Activated naive CD4-positive, alpha-beta T cell treated with anti-CD3 and anti-CD28 coated beads for 36 hours (primary cell): ENCODE measurements at regions not wholly inside any gene's neighbourhood (a gene's known extent, or its start where the extent isn't known, plus 50 kb on each side); places are given as distances from the start of the nearest gene placed in this dataset.

Experiments
- CTCF ChIA-PET: fragments of 350-600 bp; sonication (Branson Sonifier 250); formaldehyde crosslinking; loops from one replicate; lab custom pipeline; 2021; ENCODE audit warnings: antibody characterized with exemption; lab: Charles Lee
- DNase-seq: peaks from one replicate; pipeline ENCODE4 v3.0.0-alpha.2; 2020
- H3K27ac Mint-ChIP-seq: one replicate; pipeline ENCODE4 v1.8.0; 2021; ENCODE audit warnings: mild to moderate bottlenecking, mixed read lengths
- H3K27me3 Mint-ChIP-seq: one replicate; pipeline ENCODE4 v1.8.0; 2021; ENCODE audit warnings: low read depth, mixed read lengths
- H3K36me3 Mint-ChIP-seq: one replicate; pipeline ENCODE4 v1.8.0; 2021; ENCODE audit warnings: low read depth, mixed read lengths
- H3K4me1 Mint-ChIP-seq: one replicate; pipeline ENCODE4 v1.8.0; 2021; ENCODE audit warnings: low read depth, mixed read lengths
- H3K4me3 Mint-ChIP-seq: one replicate; pipeline ENCODE4 v1.8.0; 2021; ENCODE audit warnings: mild to moderate bottlenecking, moderate library complexity, mixed read lengths
- H3K9me3 Mint-ChIP-seq: one replicate; pipeline ENCODE4 v1.8.0; 2021; ENCODE audit warnings: mixed read lengths
- intact Hi-C: fragments of 100-400 bp; cut with micrococcal nuclease; formaldehyde crosslinking; loops from one replicate; pipeline ENCODE4 v1.15.1; 2023

DNA sequence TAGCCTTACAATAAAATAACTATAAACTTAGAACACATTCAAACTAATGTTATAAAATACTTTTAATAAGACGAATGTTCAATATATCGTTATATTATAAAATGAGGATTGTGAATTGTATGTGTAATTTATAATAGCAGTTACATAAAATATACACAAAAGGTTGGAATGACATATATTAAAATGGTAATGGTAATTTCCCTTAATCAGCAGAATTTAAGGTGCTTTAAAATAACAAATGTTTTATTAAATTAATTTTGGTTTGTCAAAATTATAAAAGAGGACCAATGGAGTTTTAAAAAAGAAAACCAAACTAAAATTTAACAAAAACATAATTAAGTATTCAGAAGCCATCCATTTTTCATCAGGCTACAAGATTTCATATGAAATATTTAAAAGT lies 164.3 kb upstream of the PRDM9 start:
- DNase-seq = no peak
- Mint-ChIP-seq H3K27ac (no peak overlapping the region), H3K27me3 (no peaks in the 10 kb centered on the region), H3K9me3 (peaks cover 14% of the 10 kb centered on the region), H3K4me3 (no peak overlapping the region), H3K4me1 (no peaks in the 10 kb centered on the region), H3K36me3 (no peaks in the 10 kb centered on the region)
- intact Hi-C loops = no loop called here
- CTCF ChIA-PET = no interaction called here

DNA sequence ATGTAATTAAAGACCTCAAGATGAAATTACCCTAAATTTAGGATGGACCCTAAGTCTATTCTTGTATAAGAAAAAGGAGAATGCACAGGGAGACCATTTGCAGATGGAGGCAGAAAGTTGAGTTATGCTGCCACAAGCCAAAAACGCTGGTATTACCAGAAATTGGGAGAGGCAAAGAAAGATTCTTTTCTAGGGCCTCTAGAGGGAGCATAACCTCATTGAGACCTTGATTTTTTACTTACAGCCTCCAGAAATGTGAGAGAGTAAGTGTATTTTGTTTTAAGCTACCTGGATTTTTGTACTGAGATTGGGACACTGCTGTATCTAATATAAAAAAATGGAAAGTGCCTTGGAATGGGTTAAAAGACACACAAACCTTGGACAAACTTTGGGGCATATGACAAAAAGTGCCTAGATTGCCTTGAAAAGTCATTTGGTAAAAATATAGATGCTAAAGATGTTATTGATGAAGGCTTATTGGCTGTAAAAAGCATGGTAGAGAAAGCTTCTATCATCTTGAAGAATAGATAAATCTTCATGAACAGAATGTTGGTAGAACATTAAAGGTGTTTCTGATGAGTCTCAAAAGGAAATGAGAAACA lies 174.7 kb upstream of the PRDM9 start:
- DNase-seq = no peak
- H3K4me3 Mint-ChIP-seq = no peak overlapping the region
- intact Hi-C loops = no loop called here
- H3K4me1 Mint-ChIP-seq = no peaks in the 10 kb centered on the region
- H3K27ac Mint-ChIP-seq = no peak overlapping the region
- H3K27me3 Mint-ChIP-seq = no peaks in the 10 kb centered on the region
- CTCF ChIA-PET = no interaction called here
- H3K36me3 Mint-ChIP-seq = no peaks in the 10 kb centered on the region
- H3K9me3 Mint-ChIP-seq = peaks cover 5% of the 10 kb centered on the region

DNA sequence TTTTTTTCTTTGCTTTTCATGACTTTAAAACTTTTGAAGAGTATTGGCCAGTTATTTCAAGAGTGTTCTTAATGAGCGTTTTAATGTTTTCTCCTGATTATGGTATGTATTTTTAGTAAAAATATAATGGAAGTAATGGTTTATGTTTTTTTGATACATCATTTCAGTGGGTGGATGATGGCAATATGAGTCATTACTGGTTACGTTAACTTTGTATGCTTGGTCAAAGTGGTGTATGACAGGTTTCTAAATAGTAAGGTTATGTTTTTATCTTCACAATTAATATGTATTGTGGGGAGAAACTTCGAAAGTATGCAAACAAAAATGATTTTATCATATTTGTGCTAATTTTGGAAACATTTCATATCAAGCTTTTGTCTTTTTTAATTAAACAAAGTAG lies 176.7 kb upstream of the PRDM9 start:
- Mint-ChIP-seq H3K9me3 (peaks cover 5% of the 10 kb centered on the region), H3K36me3 (no peaks in the 10 kb centered on the region), H3K27me3 (no peaks in the 10 kb centered on the region), H3K27ac (no peak overlapping the region), H3K4me1 (no peaks in the 10 kb centered on the region), H3K4me3 (no peak overlapping the region)
- intact Hi-C loops = no loop called here
- DNase-seq = no peak
- CTCF ChIA-PET = no interaction called here

DNA sequence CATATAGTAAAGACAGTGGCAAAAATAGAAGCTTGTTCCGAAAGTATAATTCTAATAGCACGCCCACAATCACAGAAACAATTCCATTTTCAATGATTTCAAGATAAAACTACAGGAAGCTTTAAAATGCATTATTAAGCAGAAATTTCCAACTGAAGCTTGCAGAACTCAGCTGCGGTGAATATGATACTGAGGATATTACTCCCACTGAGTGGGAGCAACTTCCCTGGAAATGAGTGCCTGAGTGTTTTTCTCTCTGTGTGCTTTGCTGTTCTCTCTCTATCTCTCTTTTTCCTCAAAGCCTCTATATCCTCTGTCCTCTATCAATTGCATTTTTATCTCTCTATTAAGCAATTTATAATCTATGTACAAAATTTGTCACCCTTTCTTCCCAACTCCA lies 187.5 kb upstream of the PRDM9 start:
- no peaks in the 10 kb centered on the region for H3K36me3 Mint-ChIP-seq
- CTCF ChIA-PET = no interaction called here
- H3K4me1 Mint-ChIP-seq = no peaks in the 10 kb centered on the region
- no peaks in the 10 kb centered on the region for H3K27me3 Mint-ChIP-seq
- intact Hi-C loops = no loop called here
- no peak overlapping the region for H3K27ac Mint-ChIP-seq
- no peak overlapping the region for H3K4me3 Mint-ChIP-seq
- H3K9me3 Mint-ChIP-seq = peaks cover 13% of the 10 kb centered on the region
- no peak for DNase-seq

DNA sequence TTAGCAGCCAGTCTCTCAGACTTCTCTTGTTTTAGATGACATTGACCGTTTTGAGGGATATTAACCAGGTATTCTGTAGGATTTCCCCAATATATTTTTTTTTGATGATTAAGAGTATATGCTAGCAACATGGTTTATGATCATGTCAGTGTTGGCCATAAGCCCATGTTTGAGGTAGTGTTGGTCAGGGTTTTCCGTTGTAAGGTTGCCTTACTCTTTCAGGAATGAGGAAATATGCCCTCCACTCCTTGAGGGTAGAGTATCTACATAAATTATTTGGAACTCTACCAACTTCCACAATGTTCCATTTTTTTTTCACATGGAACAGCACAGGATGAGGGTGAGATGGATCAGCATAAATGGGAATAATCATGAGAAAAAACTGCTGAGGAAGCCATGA lies 188.4 kb upstream of the PRDM9 start:
- Mint-ChIP-seq H3K4me1 (no peaks in the 10 kb centered on the region), H3K27ac (no peak overlapping the region), H3K27me3 (no peaks in the 10 kb centered on the region), H3K4me3 (no peak overlapping the region), H3K36me3 (no peaks in the 10 kb centered on the region), H3K9me3 (peaks cover 12% of the 10 kb centered on the region)
- no peak for DNase-seq
- intact Hi-C loops = no loop called here
- CTCF ChIA-PET = no interaction called here

DNA sequence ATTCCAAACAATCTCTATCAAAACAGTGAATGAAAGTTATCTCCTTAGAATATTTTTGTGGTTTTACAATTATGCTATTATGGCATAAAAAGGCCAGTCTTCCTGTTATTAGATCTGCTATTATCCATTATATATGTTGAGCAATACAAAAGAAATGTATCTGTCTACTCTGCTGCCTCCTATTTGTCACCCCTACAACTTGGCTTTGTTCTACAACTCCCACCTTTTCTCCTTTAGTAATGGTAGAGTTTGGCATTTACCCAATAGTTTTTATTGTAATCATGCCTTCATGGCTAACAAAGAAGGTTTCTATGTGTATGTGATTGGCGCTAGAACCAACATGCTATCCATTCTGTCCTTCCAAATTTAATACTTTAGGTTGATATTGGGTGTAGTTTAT lies 189.2 kb upstream of the PRDM9 start:
- Mint-ChIP-seq H3K27ac (no peak overlapping the region), H3K27me3 (no peaks in the 10 kb centered on the region), H3K4me1 (no peaks in the 10 kb centered on the region), H3K9me3 (peaks cover 10% of the 10 kb centered on the region), H3K36me3 (no peaks in the 10 kb centered on the region), H3K4me3 (no peak overlapping the region)
- CTCF ChIA-PET = no interaction called here
- DNase-seq = no peak
- intact Hi-C loops = no loop called here

DNA sequence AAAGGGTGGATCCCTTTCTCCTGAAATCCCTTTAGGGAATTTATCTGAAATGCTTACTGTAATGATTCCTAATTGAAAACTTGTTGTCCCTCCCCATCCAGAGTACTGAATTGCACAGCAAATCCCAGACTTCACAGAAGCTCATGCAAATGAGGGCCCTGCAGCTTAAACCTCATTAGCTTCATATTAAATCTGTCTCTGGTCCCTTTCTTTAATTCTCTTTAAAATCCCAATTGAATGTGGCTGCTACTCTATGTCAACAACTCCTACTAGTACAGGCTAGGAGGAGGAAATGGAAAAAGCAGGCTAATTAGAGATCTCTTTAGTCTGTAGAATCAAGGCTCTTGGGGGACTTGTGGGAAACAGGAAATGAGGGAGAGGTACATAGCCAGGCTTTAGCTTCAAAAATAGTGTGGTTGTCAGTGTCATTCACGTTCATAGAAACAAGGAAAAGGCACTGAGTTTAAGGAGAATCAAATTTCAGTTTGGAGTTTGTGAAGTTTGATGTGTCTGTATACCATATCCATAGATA lies 191.3 kb upstream of the PRDM9 start:
- no peak overlapping the region for H3K27ac Mint-ChIP-seq
- H3K36me3 Mint-ChIP-seq = no peaks in the 10 kb centered on the region
- no peaks in the 10 kb centered on the region for H3K4me1 Mint-ChIP-seq
- H3K27me3 Mint-ChIP-seq = no peaks in the 10 kb centered on the region
- CTCF ChIA-PET = no interaction called here
- H3K4me3 Mint-ChIP-seq = no peak overlapping the region
- H3K9me3 Mint-ChIP-seq = peaks cover 13% of the 10 kb centered on the region
- intact Hi-C loops = no loop called here
- no peak for DNase-seq

DNA sequence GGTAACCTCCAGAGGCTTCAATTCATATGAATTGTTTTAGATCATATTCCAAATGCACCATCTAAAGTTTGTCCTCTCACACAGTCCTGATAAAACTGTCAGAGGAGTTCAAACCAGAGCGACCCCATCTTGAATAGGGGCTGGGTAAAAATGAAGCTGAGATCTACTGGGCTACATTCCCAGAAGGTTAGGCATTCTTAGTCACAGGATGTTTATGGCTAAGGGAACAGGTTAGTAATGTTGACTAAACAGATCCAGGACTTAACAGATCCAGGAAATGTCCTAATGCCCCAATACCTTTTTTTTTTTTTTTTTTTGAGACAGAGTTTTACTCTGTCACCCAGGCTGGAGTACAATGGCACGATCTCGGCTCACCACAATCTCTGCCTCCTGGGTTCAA lies 192.6 kb upstream of the PRDM9 start:
- no peaks in the 10 kb centered on the region for H3K27me3 Mint-ChIP-seq
- intact Hi-C loops = no loop called here
- H3K9me3 Mint-ChIP-seq = peaks cover 15% of the 10 kb centered on the region
- CTCF ChIA-PET = no interaction called here
- no peak overlapping the region for H3K27ac Mint-ChIP-seq
- no peaks in the 10 kb centered on the region for H3K36me3 Mint-ChIP-seq
- DNase-seq = no peak
- no peaks in the 10 kb centered on the region for H3K4me1 Mint-ChIP-seq
- H3K4me3 Mint-ChIP-seq = no peak overlapping the region

DNA sequence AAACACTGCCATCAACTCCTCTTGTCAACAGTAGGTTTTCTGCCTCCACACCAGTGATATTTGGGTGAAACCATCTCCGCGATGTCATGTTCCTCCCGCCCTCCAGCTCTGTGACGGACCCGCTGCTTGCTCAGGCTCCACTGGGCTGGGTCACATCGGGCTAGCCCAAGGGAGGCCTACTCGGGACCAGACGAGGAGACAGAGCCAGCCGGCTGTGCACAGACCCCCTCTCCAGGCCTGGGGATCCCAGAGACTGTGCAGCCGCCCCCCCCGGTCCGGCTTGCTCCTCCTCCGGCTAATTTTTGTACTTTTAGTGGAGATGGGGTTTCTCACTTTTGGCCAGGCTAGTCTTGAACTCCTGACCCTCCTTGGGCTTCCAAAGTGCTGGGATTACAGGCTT lies 202.4 kb upstream of the PRDM9 start:
- CTCF ChIA-PET = no interaction called here
- no peaks in the 10 kb centered on the region for H3K27me3 Mint-ChIP-seq
- no peaks in the 10 kb centered on the region for H3K36me3 Mint-ChIP-seq
- H3K9me3 Mint-ChIP-seq = peaks cover 16% of the 10 kb centered on the region
- no peak overlapping the region for H3K27ac Mint-ChIP-seq
- H3K4me1 Mint-ChIP-seq = no peaks in the 10 kb centered on the region
- intact Hi-C loops = no loop called here
- H3K4me3 Mint-ChIP-seq = no peak overlapping the region
- no peak for DNase-seq

DNA sequence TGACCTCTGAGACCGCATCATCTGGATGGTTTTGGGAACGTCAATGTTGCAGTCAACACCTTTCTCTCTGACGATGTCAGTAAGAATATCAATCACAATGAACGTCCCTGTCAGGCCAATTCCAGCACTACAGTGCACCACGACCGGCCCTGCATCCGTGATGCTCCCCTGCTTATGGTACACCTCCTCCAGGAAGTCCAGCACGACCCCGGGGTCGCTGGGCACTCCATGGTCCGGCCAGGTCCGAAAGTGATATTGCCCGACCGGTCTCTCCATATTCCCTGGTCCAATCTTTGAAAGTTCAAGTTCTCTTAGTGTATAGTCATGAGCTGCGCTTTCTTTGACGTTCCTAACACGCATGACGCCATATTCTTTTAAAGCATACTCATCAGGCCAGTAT lies 203.6 kb upstream of the PRDM9 start:
- DNase-seq = no peak
- CTCF ChIA-PET = no interaction called here
- no peaks in the 10 kb centered on the region for H3K36me3 Mint-ChIP-seq
- H3K4me1 Mint-ChIP-seq = no peaks in the 10 kb centered on the region
- no peak overlapping the region for H3K4me3 Mint-ChIP-seq
- H3K27ac Mint-ChIP-seq = no peak overlapping the region
- H3K9me3 Mint-ChIP-seq = peaks cover 16% of the 10 kb centered on the region
- intact Hi-C loops = no loop called here
- no peaks in the 10 kb centered on the region for H3K27me3 Mint-ChIP-seq

DNA sequence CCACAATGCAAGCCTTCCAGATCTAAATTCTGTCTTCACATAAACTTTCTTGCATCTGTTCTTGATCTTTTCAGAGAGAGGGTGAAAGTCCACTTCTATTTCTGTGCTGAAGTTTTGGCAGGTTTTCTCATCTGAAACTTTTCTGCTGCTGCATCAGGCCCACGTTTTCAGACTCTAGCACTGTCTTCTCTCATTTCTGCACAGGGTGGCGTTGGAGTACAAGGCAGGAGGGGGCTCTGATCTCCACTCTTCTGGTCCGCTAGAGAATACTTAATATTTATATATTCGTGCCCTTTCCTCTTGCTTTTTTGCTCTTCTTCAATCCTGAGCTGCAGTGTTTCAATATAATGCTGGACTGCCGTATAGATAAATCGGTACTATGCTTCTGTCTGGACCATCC lies 204.0 kb upstream of the PRDM9 start:
- DNase-seq = no peak
- intact Hi-C loops = no loop called here
- Mint-ChIP-seq H3K27me3 (no peaks in the 10 kb centered on the region), H3K9me3 (peaks cover 16% of the 10 kb centered on the region), H3K4me1 (no peaks in the 10 kb centered on the region), H3K27ac (no peak overlapping the region), H3K36me3 (no peaks in the 10 kb centered on the region), H3K4me3 (no peak overlapping the region)
- CTCF ChIA-PET = no interaction called here

DNA sequence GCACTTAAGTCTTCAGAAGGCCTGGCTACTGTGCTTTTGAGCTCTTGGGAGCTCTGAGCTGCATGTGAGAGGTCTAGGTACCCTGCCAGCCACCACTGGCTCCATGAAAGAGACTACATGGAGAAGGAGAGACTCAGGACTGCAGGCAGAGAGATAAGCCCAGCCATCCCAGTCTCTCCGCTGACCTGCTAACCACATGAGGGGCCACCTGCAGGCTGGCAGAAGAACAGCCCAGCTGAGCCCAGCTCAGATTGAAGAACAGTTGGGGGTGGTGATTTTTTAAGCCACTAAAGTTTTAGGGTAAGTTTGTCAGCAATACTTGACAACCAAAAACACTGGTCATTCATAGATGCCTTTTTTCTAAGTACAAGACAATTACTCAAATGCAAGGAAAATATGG lies 205.0 kb upstream of the PRDM9 start:
- DNase-seq = no peak
- no peaks in the 10 kb centered on the region for H3K27me3 Mint-ChIP-seq
- H3K27ac Mint-ChIP-seq = no peak overlapping the region
- intact Hi-C loops = no loop called here
- H3K36me3 Mint-ChIP-seq = no peaks in the 10 kb centered on the region
- H3K4me1 Mint-ChIP-seq = no peaks in the 10 kb centered on the region
- H3K9me3 Mint-ChIP-seq = peaks cover 15% of the 10 kb centered on the region
- no peak overlapping the region for H3K4me3 Mint-ChIP-seq
- CTCF ChIA-PET = interaction anchor here (0.6 kb wide), 1 partner anchor 443 kb away, joined by 3 read pairs; no protein-coding TSS in a partner anchor

DNA sequence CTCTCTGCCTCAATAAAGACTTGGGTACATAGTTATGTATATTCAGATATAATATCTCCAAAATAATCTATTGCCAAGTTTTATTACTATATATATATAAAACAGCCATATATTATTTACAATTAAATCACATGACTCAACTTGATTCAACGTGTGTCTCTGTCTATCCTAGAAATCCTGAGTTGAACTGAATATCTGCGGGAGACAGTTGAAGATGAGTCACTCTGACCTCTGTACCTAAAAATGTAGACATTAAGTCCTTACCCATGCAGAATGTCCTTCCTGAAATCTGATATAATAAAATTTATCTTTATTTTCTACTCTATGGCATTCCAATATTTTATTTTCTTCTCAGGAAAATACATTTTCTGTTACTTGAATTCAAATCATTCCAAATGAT lies 218.2 kb upstream of the PRDM9 start:
- Mint-ChIP-seq H3K4me1 (no peaks in the 10 kb centered on the region), H3K27ac (no peak overlapping the region), H3K4me3 (no peak overlapping the region), H3K27me3 (no peaks in the 10 kb centered on the region), H3K9me3 (peaks cover 23% of the 10 kb centered on the region), H3K36me3 (no peaks in the 10 kb centered on the region)
- intact Hi-C loops = no loop called here
- CTCF ChIA-PET = no interaction called here
- DNase-seq = no peak
